ENCODE measurements at regions not wholly inside any gene's neighbourhood (a gene's known extent, or its start where the extent isn't known, plus 50 kb on each side); places are given as distances from the start of the nearest gene placed in this dataset.
A peak's percentile ranks its signal among the peaks of the same experiment; 100 is the strongest.
"Not testable (repeated sequence)": the region's sequence is repeated elsewhere in the genome, so short reads cannot be mapped to it uniquely, and the experiment has no call there.

- in situ Hi-C loops (cut with HindIII; ENCODE audit: low sequenced_read_pairs): no loop called here
These were observed 535.3 kb upstream of the HS3ST5 start for GRCh38 chr6:114878091-114878490.

GRCh38 chr6:114874410-114874809 is 531.6 kb upstream of the HS3ST5 start:
- in situ Hi-C loops (cut with HindIII; ENCODE audit: low sequenced_read_pairs): no loop called here
- H3K4me3 ChIP-seq (ENCODE audit: low read depth, low read length): no peak overlapping the region
- DNase-seq (ENCODE audit: low read depth, low spot score): no peak
- TF ChIP-seq CTCF (IDR thresholded peaks at IDR 0.05; ENCODE audit: low read depth, low read length): no peak

More at GRCh38 chr6:114878091-114878490, 535.3 kb upstream of the HS3ST5 start:
- no peak for DNase-seq (ENCODE audit: low read depth, low spot score)
- no peak overlapping the region for H3K4me3 ChIP-seq (ENCODE audit: low read depth, low read length)
- TF ChIP-seq CTCF (IDR thresholded peaks at IDR 0.05; ENCODE audit: low read depth, low read length): no peak

GRCh38 chr6:114865506-114865905 is 522.7 kb upstream of the HS3ST5 start:
- H3K4me3 ChIP-seq (ENCODE audit: low read depth, low read length); DNase-seq (ENCODE audit: low read depth, low spot score); in situ Hi-C loops (cut with HindIII; ENCODE audit: low sequenced_read_pairs): not testable (repeated sequence)

- in situ Hi-C loops (cut with HindIII; ENCODE audit: low sequenced_read_pairs): no loop called here
- DNase-seq (ENCODE audit: low read depth, low spot score): no peak
- TF ChIP-seq CTCF (IDR thresholded peaks at IDR 0.05; ENCODE audit: low read depth, low read length): no peak
- H3K4me3 ChIP-seq (ENCODE audit: low read depth, low read length): no peak overlapping the region
These were observed 520.8 kb upstream of the HS3ST5 start for GRCh38 chr6:114863610-114864009.

GRCh38 chr6:114862819-114863218 is 520.0 kb upstream of the HS3ST5 start:
- DNase-seq (ENCODE audit: low read depth, low spot score): peak; percentile 18
- no peak overlapping the region for H3K4me3 ChIP-seq (ENCODE audit: low read depth, low read length)
- TF ChIP-seq CTCF (IDR thresholded peaks at IDR 0.05; ENCODE audit: low read depth, low read length): no peak
- in situ Hi-C loops (cut with HindIII; ENCODE audit: low sequenced_read_pairs): no loop called here

GRCh38 chr6:114862064-114862463 is 519.2 kb upstream of the HS3ST5 start:
- no peak overlapping the region for H3K4me3 ChIP-seq (ENCODE audit: low read depth, low read length)
- no peak for DNase-seq (ENCODE audit: low read depth, low spot score)
- in situ Hi-C loops (cut with HindIII; ENCODE audit: low sequenced_read_pairs): no loop called here
- no peak for TF ChIP-seq CTCF (IDR thresholded peaks at IDR 0.05; ENCODE audit: low read depth, low read length)

GRCh38 chr6:114844359-114844758 is 501.5 kb upstream of the HS3ST5 start:
- TF ChIP-seq CTCF (IDR thresholded peaks at IDR 0.05; ENCODE audit: low read depth, low read length): no peak
- no peak overlapping the region for H3K4me3 ChIP-seq (ENCODE audit: low read depth, low read length)
- in situ Hi-C loops (cut with HindIII; ENCODE audit: low sequenced_read_pairs): no loop called here
- no peak for DNase-seq (ENCODE audit: low read depth, low spot score)

Measured in astrocyte of the spinal cord (primary cell).